KMS-11 (cell line): ENCODE measurements at regions not wholly inside any gene's neighbourhood (a gene's known extent, or its start where the extent isn't known, plus 50 kb on each side); places are given as distances from the start of the nearest gene placed in this dataset.

Source experiments
- H2AFZ ChIP-seq: fragments of 200-600 bp; sonication (generic); 2 replicates; pipeline ENCODE4 v1.6.1; 2016; ENCODE audit warnings: antibody characterized with exemption, mixed run types, low read depth
- H3K27ac ChIP-seq: fragments of 200-600 bp; sonication (generic); 2 replicates; pipeline ENCODE4 v1.6.1; 2016; ENCODE audit warnings: mild to moderate bottlenecking, mixed run types
- H3K27me3 ChIP-seq: fragments of 200-600 bp; sonication (generic); 2 replicates; pipeline ENCODE4 v1.6.1; 2017; ENCODE audit warnings: mild to moderate bottlenecking, low read depth, mixed run types, moderate library complexity; ENCODE audit not compliant: insufficient read depth
- H3K36me3 ChIP-seq: fragments of 200-600 bp; sonication (generic); 2 replicates; pipeline ENCODE4 v1.6.1; 2017; ENCODE audit warnings: mild to moderate bottlenecking, mixed run types; ENCODE audit not compliant: insufficient read depth
- H3K4me1 ChIP-seq: fragments of 200-600 bp; sonication (generic); 2 replicates; pipeline ENCODE4 v1.6.1; 2016; ENCODE audit warnings: mild to moderate bottlenecking, low read depth, mixed run types; ENCODE audit not compliant: poor library complexity, severe bottlenecking
- H3K4me2 ChIP-seq: fragments of 200-600 bp; sonication (generic); 2 replicates; pipeline ENCODE4 v1.7.0; 2016; ENCODE audit warnings: mild to moderate bottlenecking, mixed run types
- H3K4me3 ChIP-seq: fragments of 200-600 bp; sonication (generic); IDR thresholded peaks from 2 replicates; pipeline ENCODE4 v1.6.1; 2017; ENCODE audit warnings: low read depth, low read length, mixed read lengths; ENCODE audit not compliant: insufficient read depth
- H3K79me2 ChIP-seq: fragments of 200-600 bp; sonication (generic); 2 replicates; pipeline ENCODE4 v1.6.1; 2016; ENCODE audit warnings: low read depth, mixed run types; ENCODE audit not compliant: insufficient read depth
- H3K9ac ChIP-seq: fragments of 200-600 bp; sonication (generic); 2 replicates; pipeline ENCODE4 v1.6.1; 2016; ENCODE audit warnings: mild to moderate bottlenecking, mixed run types
- H4K20me1 ChIP-seq: fragments of 200-600 bp; sonication (generic); 2 replicates; pipeline ENCODE4 v1.6.1; 2016; ENCODE audit warnings: mild to moderate bottlenecking, mixed run types; ENCODE audit not compliant: insufficient read depth
- TF ChIP-seq, protein P1 (sequence below): fragments of 200-600 bp; sonication (generic); conservative IDR thresholded peaks from 2 replicates; pipeline ENCODE4 v1.6.1; 2017; ENCODE audit warnings: low read depth, mild to moderate bottlenecking, antibody characterized with exemption, low read length, moderate library complexity, mixed read lengths

DNA sequence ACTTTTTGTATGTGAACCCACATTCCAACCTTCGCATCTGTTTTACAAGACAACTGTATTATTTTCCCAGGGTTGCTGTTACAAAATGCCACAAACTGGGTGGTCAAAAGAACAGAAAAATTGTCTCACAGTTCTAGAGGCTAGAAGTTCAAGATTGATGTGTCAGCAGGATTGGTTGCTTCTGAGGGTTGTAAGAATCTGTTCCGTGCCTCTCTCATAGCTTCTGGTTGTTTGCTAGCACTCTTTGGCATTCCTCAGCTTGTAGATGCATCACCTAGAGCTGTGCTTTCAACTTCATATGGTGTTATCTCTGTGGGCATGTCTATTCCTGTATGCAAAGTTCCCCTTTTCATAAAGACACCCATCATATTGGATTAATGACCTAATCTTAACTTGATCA is 1067.2 kb downstream of the EPHA7 start:
- H2AFZ ChIP-seq, result no peak overlapping the region
- H3K36me3 ChIP-seq, result no peaks in the 10 kb centered on the region
- H3K4me3 ChIP-seq, result no peak overlapping the region
- H3K4me2 ChIP-seq, result no peak overlapping the region
- H3K79me2 ChIP-seq, result no peaks in the 10 kb centered on the region
- TF ChIP-seq, protein P1, sequence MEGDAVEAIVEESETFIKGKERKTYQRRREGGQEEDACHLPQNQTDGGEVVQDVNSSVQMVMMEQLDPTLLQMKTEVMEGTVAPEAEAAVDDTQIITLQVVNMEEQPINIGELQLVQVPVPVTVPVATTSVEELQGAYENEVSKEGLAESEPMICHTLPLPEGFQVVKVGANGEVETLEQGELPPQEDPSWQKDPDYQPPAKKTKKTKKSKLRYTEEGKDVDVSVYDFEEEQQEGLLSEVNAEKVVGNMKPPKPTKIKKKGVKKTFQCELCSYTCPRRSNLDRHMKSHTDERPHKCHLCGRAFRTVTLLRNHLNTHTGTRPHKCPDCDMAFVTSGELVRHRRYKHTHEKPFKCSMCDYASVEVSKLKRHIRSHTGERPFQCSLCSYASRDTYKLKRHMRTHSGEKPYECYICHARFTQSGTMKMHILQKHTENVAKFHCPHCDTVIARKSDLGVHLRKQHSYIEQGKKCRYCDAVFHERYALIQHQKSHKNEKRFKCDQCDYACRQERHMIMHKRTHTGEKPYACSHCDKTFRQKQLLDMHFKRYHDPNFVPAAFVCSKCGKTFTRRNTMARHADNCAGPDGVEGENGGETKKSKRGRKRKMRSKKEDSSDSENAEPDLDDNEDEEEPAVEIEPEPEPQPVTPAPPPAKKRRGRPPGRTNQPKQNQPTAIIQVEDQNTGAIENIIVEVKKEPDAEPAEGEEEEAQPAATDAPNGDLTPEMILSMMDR, result no peak
- H3K4me1 ChIP-seq, result no peaks in the 10 kb centered on the region
- no peak overlapping the region for H3K9ac ChIP-seq
- no peaks in the 10 kb centered on the region for H3K27me3 ChIP-seq
- no peak overlapping the region for H3K27ac ChIP-seq
- H4K20me1 ChIP-seq, result no peaks in the 10 kb centered on the region

DNA sequence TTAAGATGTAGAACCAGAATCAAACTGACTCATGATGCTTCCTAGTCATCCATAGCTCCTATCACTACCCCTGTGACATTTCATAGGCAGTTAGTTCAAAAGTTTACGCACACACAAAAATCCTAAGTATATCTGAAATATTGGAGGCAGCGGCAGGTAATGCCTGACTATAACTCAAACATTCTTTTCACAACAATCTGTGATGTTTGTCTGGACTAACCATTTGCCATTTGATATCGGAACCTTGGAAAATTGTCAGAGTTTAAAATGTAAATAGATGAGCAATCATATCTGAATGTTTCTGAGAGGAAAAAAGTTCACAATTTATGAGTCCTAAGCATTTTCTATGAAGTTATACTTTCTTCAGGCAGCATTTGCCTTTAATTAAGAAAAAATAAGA is 1078.2 kb downstream of the EPHA7 start:
- Histone ChIP-seq H3K4me3 (no peak overlapping the region), H4K20me1 (no peaks in the 10 kb centered on the region), H3K4me2 (no peak overlapping the region), H3K4me1 (no peaks in the 10 kb centered on the region), H3K27me3 (no peaks in the 10 kb centered on the region), H3K9ac (no peak overlapping the region), H2AFZ (no peak overlapping the region), H3K36me3 (no peaks in the 10 kb centered on the region), H3K27ac (no peak overlapping the region), H3K79me2 (no peaks in the 10 kb centered on the region)
- TF ChIP-seq, protein P1, result no peak

DNA sequence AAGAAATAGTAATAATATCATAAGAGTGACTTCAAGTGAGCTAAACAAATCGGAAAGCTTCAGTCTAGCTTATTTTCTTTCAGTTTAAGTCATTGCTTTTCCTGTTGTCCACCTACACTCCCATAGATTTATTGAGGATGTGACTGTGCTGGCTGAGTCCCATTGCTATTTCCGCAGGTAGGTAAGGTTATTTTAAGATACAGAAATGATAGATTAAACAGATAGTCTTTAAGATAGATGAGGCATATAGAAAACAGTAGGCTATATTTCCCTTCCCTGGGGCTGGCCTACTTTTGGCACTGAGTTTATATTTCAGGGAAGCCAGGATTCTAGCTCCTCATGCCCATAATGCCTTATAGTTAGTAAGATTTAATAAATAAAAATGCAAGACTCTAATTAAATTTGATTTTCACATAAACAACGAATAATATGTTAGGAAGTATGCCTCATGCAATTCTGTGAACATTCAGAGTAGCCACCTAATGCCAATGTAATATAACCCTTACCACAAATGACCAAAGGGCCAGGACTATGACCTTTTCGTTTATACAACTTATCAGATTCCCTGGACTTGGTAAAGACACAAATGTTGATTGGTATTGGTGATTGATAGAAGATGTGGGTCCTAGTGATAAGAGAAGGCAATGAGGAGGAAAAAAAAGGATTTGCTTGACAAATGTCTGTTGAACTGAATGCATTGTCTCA is 1079.3 kb downstream of the EPHA7 start:
- Histone ChIP-seq H3K27me3 (no peaks in the 10 kb centered on the region), H3K4me3 (no peak overlapping the region), H4K20me1 (no peaks in the 10 kb centered on the region), H3K4me1 (no peaks in the 10 kb centered on the region), H3K9ac (no peak overlapping the region), H3K79me2 (no peaks in the 10 kb centered on the region), H3K36me3 (no peaks in the 10 kb centered on the region), H3K27ac (no peak overlapping the region), H3K4me2 (no peak overlapping the region), H2AFZ (no peak overlapping the region)
- TF ChIP-seq, protein P1, result no peak

DNA sequence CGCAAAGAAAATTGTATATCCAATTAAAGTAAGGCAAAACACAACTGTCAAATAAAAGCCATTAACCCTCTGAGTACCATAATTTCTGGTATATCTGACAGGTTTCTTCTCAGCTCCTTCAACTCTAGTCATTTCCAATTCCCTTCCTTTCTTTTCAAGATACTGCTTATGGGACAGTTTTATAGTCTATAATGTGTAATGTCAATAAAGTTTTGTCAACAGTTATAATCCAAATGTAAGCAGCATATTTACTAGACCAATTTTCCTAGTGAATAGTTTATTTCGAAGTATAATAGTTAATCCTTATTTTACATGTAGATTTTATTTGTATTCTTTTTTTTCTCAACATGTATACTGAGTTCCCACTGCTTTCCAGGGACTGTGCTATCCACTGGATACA is 1081.8 kb downstream of the EPHA7 start:
- no peak overlapping the region for H2AFZ ChIP-seq
- H3K9ac ChIP-seq, result no peak overlapping the region
- no peaks in the 10 kb centered on the region for H3K27me3 ChIP-seq
- H4K20me1 ChIP-seq, result no peaks in the 10 kb centered on the region
- no peak overlapping the region for H3K27ac ChIP-seq
- H3K79me2 ChIP-seq, result no peaks in the 10 kb centered on the region
- H3K36me3 ChIP-seq, result no peaks in the 10 kb centered on the region
- no peak overlapping the region for H3K4me3 ChIP-seq
- no peaks in the 10 kb centered on the region for H3K4me1 ChIP-seq
- H3K4me2 ChIP-seq, result no peak overlapping the region
- TF ChIP-seq, protein P1, result no peak
